NCI-H2196 (cell line): ENCODE measurements at regions not wholly inside any gene's neighbourhood (a gene's known extent, or its start where the extent isn't known, plus 50 kb on each side); places are given as distances from the start of the nearest gene placed in this dataset.

Experiments
- DNase-seq: peaks from one replicate; lab custom pipeline; 2025; ENCODE audit not compliant: unreplicated experiment; lab: John Stamatoyannopoulos, UW

- DNase-seq: no peak
Measured at GRCh38 chr9:89986190-89986589, 381.4 kb downstream of the GADD45G start.

DNA sequence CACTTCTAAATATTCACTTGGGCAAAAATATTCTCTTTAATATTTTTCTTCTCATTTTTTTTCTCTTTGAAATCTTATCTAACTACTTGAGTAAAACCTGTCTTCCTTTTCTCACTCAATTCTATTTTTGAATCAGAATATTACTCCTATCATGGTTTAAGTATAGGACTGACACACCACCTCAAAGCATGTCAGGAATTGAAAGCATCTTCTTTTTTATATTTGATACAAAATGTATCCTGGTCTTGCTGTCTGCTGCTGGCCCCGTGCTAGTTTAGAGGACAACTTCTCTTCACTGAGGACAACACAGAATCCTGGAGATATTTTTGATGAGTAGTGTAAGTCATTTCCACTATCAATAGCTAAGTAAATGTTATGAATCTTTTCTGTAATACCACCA lies 383.6 kb downstream of the GADD45G start:
- DNase-seq: no peak

DNA sequence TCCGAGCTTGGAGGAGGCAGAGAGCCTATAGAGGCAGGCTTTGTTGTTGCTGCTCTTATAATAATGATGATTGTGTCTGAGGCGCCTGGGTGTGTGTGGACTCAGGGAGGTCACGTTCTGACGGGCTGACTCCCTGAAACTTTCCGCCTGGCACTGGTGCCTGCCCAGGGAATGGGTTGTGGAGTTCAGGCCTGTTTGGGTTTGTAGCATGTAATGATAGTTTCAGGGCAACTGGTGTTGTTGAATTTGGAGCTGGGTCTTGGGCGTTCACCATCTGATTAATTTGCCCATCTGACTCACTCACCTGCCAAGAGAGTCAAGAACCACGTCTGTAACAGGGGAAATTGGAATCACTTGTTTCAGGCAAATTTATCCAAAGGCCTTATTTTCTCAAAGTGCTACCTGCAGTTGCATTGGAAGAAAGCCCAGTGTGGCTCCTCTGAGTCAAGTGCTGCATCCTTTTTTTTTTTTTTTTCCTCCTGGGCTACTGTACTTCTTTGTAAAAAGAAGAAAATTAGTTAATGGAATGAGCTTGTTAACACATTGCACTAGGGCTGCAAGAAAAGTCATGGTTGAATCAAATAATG lies 386.5 kb downstream of the GADD45G start:
- no peak for DNase-seq

DNA sequence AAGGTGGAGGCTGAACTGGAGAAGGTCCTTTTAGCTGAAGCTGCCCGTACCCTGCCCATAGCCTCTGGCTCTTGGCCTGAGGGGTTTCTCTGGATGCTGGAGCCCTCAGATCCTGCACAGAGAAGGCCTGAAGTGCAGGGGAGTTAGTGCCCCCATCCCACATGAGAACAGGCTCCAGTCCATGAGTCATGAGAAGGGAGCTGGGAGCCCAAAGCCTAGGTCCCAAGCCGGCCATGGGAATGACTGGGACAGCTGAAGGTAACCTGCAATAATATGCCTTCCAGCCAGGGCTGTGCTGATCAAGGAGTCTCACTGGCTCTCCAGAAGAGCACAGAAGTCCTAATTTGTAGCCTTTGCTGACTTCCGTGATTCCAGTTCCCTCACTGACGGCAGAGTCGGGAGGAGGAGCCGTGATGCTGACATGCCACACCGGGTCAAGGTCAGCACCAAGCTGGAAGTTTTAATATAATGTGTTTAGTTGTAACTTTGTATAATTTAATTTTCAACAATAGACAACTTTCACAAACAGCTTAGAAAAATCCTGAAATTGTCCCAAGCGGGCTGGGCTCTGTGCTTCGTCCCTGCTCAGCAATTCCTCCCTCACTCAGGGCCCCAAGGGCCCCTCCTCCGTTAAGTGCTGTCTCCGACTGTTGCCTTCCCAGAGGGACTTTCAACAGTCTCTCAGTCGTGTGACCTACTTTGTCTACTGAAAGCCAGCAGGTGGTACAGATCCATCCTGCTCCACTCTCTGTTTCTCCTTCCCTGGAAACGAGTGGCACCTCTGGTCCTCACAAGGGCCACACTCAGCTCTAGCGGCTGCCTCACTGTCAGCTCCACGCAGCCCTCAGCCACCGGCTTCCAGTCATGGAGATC lies 387.8 kb downstream of the GADD45G start:
- no peak for DNase-seq

GRCh38 chr9:89993678-89994630 lies 389.1 kb downstream of the GADD45G start:
- DNase-seq: peak; percentile 26

DNA sequence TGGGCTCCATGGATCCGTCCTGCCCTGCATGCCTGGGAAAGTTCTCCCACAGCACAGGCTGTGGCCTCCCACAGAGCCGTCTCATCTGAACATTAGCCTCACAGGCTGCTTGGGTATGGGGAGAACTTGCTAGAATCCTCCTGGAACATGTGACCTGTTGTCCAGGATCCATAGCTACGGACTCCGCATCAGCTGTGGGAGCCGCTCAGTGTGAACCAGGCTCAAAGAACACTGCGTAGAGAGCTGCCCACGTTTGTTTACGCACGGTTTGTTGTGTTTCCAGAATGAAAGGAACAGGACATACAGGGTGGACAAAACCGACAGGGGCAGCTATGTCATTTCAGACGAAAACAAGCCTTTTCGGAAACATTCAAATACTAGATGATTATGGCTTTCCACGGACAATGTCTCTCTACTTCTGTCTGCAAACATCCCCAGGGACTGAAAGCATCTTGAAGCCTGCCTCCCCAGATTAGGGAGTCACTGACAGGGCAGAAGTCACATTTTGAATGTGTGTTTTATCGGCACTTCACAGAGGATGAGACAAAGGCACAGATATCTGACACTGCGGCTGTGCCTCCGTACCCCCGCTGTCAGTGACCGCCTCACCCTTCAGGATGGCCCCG lies 390.3 kb downstream of the GADD45G start:
- no peak for DNase-seq

DNA sequence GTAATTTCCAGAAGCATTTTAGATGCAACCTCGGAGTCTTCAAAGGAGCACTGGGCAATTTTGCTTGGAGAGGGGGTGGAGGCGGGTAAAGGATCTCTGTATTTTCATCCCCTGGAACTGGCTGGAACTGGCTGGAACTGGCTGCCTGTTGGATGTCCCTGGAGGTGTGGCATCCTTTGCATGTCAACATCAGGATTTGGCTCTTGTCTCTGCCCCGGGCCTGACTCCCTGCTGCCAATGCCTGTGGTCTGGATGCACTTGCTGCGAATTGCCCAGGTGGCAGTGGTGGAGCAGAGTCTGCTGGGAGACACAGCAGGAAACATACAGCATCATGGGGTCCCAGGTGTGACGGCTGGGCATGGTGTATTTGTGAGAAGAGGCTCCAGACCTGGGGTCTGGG lies 391.3 kb downstream of the GADD45G start:
- DNase-seq: peak; percentile 19

DNA sequence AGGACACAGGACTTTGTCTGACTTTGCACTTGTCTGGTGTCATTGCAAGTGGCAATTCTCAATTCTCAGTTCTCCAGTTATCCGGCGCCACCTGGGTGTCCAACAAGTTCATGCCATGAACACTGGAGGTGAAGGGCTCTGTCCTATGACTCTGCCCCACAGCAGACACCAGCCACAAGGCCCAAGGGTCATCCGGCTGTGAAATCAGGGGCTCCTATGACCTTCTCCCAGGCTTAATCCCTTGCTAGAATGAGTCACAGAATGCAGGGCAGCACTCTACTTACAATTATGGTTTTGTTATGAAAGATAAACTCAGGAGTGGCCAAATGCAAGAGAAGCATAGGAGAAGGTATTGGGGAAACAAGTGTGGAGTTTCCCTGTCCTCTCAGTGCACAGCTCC lies 392.0 kb downstream of the GADD45G start:
- DNase-seq: no peak

DNA sequence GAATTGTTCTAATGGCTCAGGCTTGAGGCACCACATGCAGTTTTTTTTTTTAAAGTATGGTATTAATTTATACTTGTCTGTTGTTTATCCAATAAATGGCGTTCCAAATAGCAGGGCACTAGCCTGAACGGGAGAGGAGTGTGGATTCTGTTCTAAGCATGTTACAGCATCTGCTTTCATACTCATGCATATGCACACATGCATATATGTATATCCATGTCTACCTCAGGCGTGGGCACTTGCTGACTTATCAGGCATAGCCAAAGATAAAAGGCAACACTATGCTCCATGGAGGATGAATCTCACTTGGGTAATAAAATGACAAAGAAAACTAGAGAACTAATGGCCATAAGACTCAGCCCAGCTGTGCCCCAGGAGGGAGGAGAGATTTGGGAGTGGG lies 393.8 kb downstream of the GADD45G start:
- DNase-seq: no peak

DNA sequence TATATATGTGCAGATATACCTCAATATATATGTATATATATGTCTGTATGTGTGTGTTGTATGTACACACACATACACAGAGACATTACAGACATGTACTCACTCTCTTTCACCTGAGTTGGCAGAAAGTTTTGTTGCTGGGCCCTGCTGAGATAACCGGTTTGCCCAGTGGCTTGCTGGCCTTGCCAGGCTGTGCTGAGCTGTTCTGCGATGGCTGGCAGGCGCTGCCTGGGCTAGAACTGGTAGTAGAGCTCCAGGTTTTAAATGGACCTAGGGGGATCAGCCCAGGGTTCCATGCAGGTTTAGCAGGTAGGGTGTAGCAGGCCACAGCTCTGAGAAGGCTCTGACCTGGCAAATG lies 394.3 kb downstream of the GADD45G start:
- DNase-seq: peak; percentile 39

DNA sequence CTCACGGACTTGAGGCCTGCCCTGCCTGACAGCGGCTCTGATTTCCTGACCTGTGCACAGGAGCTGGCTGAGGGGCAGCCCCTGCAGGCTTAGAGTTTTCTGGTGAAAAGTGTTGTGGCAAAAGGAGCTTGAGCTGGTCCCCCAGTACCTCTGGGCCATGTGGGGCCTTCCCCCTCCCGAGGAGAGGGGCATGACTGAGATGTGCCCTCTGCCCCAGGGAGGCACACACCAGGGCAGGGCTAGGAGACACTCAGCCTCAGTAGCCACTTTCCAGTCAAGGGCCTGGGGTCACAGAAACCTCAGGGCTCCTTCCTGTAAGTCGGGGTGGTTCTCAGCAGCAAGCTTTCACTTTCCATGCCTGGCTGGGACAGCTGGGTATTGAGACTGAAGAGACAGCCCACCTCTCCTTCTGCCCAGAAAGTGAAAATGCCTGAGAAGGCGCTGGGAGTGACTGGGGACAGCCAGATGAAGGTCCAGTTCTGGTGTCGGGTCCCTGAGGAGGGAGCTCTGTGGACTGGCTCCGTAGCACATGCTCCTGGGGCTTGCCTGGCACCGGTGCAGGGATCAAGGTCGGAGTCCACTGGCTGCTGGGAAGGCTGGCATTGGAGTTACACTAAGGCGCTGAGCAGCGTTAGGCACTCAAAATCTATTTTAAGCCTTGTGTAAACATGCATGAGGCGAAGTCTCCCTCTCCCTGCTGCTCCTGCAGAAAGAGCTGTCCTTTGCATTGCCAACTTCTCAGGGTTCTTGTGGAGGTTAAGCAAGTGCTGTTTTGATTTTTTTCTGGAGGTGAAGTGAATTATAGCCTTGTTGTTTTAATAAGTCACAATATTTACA lies 394.9 kb downstream of the GADD45G start:
- DNase-seq: peak; percentile 65

- no peak for DNase-seq
Measured at GRCh38 chr9:90000925-90001324, 396.1 kb downstream of the GADD45G start.

- no peak for DNase-seq
Measured at GRCh38 chr9:90001747-90002146, 396.9 kb downstream of the GADD45G start.

DNA sequence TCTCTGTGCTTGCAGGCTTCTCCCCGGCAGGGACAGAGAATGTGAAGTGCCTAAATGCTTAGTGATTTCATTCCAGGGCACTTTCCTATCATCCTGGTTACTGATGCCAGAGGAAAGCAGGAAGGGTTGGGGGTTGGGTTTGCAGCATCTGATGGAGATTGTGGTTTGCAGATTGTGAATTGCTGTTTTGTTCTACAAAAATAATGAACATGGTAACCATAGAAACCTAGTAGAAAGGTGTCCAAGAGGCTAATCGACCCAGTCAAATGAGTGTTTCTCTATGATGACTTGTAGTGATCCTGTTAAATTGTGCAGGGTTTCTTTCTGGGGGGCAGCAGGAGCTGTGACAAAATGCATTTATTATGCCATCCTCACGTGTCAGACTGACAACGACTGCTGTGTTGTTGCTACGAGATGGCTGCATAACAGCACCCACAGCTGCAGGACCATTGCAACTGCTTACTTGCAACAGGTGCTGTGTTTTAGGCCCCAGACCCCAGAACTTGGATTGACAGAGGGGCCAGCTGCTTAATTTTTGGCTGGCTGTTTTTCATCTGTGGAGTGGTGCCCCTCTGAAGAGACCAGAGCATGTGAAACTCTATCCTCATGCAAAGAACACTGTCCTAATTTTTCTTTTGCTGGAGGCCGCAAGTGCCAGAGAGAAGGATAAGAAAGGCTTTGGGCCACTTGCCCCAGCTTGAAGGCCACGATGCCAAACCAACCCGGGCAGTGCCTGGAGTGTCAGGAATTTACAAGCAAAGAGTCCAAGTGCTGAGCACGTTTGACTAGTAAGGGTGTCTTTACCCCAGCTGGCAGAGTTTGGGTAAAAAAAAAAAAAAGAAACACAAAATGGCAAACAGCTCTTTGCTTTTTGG lies 397.8 kb downstream of the GADD45G start:
- DNase-seq: peak; percentile 43

GRCh38 chr9:90005388-90005787 lies 400.6 kb downstream of the GADD45G start:
- no peak for DNase-seq

GRCh38 chr9:90007516-90008440 lies 403.0 kb downstream of the GADD45G start:
- no peak for DNase-seq

DNA sequence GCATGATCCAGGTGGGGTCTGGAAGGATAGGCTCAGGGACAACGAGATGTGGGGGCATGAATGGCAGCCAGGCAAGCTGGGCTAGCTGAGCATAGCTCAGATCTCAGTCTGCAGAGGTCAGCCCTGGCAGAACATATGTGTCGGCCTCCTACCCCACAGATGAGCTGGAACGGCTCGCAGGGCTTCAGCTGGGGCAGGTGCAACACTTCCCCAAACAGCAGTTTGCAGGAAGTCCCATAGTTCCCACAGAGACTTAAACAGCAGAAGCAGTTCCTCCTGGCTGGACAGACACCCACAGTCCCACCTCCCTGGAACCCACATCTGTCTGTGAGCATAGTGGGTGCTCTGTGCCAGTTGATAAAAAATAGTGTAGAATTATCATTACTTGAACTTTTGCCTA lies 404.6 kb downstream of the GADD45G start:
- DNase-seq: no peak

- no peak for DNase-seq
Measured at GRCh38 chr9:90010793-90011192, 406.0 kb downstream of the GADD45G start.
